OCI-LY3 (cell line): ENCODE measurements at regions not wholly inside any gene's neighbourhood (a gene's known extent, or its start where the extent isn't known, plus 50 kb on each side); places are given as distances from the start of the nearest gene placed in this dataset.

Experiments used
- EZH2phosphoT487 ChIP-seq: fragments of 200-600 bp; shearing (Covaris generic); IDR thresholded peaks from 2 replicates; pipeline ENCODE4 v1.6.1; 2018; ENCODE audit warnings: antibody characterized with exemption, mixed run types, low read depth
- TF ChIP-seq, protein P1 (sequence below): fragments of 200-600, 300-600 bp; sonication (generic); IDR thresholded peaks from 2 replicates; pipeline ENCODE4 v1.5.1; 2014; ENCODE audit warnings: antibody characterized with exemption, low read length, low read depth

DNA sequence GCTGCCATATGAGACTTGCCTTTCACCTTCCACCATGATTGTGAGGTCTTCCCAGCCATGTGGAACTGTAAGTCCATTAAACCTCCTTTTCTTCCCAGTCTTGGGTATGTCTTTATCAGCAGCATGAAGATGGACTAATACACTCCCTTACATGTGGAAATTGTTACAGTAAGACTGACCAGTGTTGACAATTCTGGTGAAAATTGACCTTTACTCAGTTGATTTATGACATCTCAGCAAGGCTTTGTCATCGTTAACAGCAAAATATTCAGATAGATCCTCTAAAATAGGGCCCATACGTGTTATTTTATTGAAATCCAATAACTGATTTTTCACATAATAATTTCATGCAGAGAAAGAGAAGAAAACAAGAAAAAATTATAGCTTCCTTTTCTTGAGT is 377.9 kb upstream of the SEMA3C start:
- TF ChIP-seq, protein P1, sequence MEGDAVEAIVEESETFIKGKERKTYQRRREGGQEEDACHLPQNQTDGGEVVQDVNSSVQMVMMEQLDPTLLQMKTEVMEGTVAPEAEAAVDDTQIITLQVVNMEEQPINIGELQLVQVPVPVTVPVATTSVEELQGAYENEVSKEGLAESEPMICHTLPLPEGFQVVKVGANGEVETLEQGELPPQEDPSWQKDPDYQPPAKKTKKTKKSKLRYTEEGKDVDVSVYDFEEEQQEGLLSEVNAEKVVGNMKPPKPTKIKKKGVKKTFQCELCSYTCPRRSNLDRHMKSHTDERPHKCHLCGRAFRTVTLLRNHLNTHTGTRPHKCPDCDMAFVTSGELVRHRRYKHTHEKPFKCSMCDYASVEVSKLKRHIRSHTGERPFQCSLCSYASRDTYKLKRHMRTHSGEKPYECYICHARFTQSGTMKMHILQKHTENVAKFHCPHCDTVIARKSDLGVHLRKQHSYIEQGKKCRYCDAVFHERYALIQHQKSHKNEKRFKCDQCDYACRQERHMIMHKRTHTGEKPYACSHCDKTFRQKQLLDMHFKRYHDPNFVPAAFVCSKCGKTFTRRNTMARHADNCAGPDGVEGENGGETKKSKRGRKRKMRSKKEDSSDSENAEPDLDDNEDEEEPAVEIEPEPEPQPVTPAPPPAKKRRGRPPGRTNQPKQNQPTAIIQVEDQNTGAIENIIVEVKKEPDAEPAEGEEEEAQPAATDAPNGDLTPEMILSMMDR = no peak
- TF ChIP-seq EZH2phosphoT487 = no peak
